Esophagus muscularis mucosa (tissue), 3 donors: ENCODE measurements at regions not wholly inside any gene's neighbourhood (a gene's known extent, or its start where the extent isn't known, plus 50 kb on each side); places are given as distances from the start of the nearest gene placed in this dataset.

Experiments used
- CTCF ChIP-seq, 3 experiments: fragments of 200-600 bp in 2 of 3; fragments of 450-650 bp in 1 of 3; sonication (generic) in 2 of 3; IDR thresholded peaks; one replicate each; pipeline ENCODE4 v1.5.1; 2017 to 2019; ENCODE audit warnings: antibody characterized with exemption in 3 of 3, mild to moderate bottlenecking in 2 of 3, moderate library complexity in 1 of 3
- EP300 ChIP-seq: sonication (generic); formaldehyde crosslinking; IDR thresholded peaks from one replicate; pipeline ENCODE4 v1.6.1; 2017; ENCODE audit warnings: antibody characterized with exemption

GRCh38 chr21:24423546-24423945 is 1183.7 kb downstream of the MRPL39 start:
- TF ChIP-seq CTCF (IDR thresholded peaks at IDR 0.05) (no peak), EP300 (no peak)
